ENCODE measurements at regions not wholly inside any gene's neighbourhood (a gene's known extent, or its start where the extent isn't known, plus 50 kb on each side); places are given as distances from the start of the nearest gene placed in this dataset.
"Not testable (repeated sequence)": the region's sequence is repeated elsewhere in the genome, so short reads cannot be mapped to it uniquely, and the experiment has no call there.

- not testable (repeated sequence) for H3K9me3 ChIP-seq (ENCODE audit: control insufficient read depth in 2 of 2, insufficient read depth in 1 of 2, low read depth in 1 of 2, low read length in 1 of 2); H3K4me3 ChIP-seq (ENCODE audit: low read depth in 1 of 2, low read length in 2 of 2); H3K27me3 ChIP-seq (ENCODE audit: control insufficient read depth in 1 of 2, insufficient read depth in 2 of 2, low read length in 2 of 2); H3K36me3 ChIP-seq (ENCODE audit: control insufficient read depth in 2 of 2, insufficient read depth in 2 of 2, low read length in 1 of 2); H3K27ac ChIP-seq (ENCODE audit: low read depth in 2 of 2, low read length in 1 of 2); H3K4me1 ChIP-seq (ENCODE audit: control insufficient read depth in 2 of 2, insufficient read depth in 2 of 2, low read length in 1 of 2)
- 57 to 66% methylated on average over 6 to 7 of the region's 7 CpGs for WGBS, 2 donors
Measured at GRCh38 chr14:106710187-106710586, 1183.8 kb downstream of the TMEM121 start.

- not testable (repeated sequence) for H3K27ac ChIP-seq (ENCODE audit: low read depth in 2 of 2, low read length in 1 of 2); H3K4me1 ChIP-seq (ENCODE audit: control insufficient read depth in 2 of 2, insufficient read depth in 2 of 2, low read length in 1 of 2); H3K9me3 ChIP-seq (ENCODE audit: control insufficient read depth in 2 of 2, insufficient read depth in 1 of 2, low read depth in 1 of 2, low read length in 1 of 2); H3K36me3 ChIP-seq (ENCODE audit: control insufficient read depth in 2 of 2, insufficient read depth in 2 of 2, low read length in 1 of 2); H3K27me3 ChIP-seq (ENCODE audit: control insufficient read depth in 1 of 2, insufficient read depth in 2 of 2, low read length in 2 of 2); H3K4me3 ChIP-seq (ENCODE audit: low read depth in 1 of 2, low read length in 2 of 2)
- WGBS, 2 donors, result 51 to 77% methylated on average over 5 of the region's 5 CpGs
Measured at GRCh38 chr14:106712513-106712912, 1186.1 kb downstream of the TMEM121 start.

GRCh38 chr14:106714446-106715428 lies 1188.4 kb downstream of the TMEM121 start:
- not testable (repeated sequence) for H3K4me3 ChIP-seq (ENCODE audit: low read depth in 1 of 2, low read length in 2 of 2); H3K27ac ChIP-seq (ENCODE audit: low read depth in 2 of 2, low read length in 1 of 2); H3K9me3 ChIP-seq (ENCODE audit: control insufficient read depth in 2 of 2, insufficient read depth in 1 of 2, low read depth in 1 of 2, low read length in 1 of 2); H3K36me3 ChIP-seq (ENCODE audit: control insufficient read depth in 2 of 2, insufficient read depth in 2 of 2, low read length in 1 of 2); H3K4me1 ChIP-seq (ENCODE audit: control insufficient read depth in 2 of 2, insufficient read depth in 2 of 2, low read length in 1 of 2); H3K27me3 ChIP-seq (ENCODE audit: control insufficient read depth in 1 of 2, insufficient read depth in 2 of 2, low read length in 2 of 2)
- WGBS, 2 donors, result 50 to 67% methylated on average over 2 to 9 of the region's 14 CpGs

- H3K27ac ChIP-seq (ENCODE audit: low read depth in 2 of 2, low read length in 1 of 2); H3K36me3 ChIP-seq (ENCODE audit: control insufficient read depth in 2 of 2, insufficient read depth in 2 of 2, low read length in 1 of 2); H3K27me3 ChIP-seq (ENCODE audit: control insufficient read depth in 1 of 2, insufficient read depth in 2 of 2, low read length in 2 of 2); H3K9me3 ChIP-seq (ENCODE audit: control insufficient read depth in 2 of 2, insufficient read depth in 1 of 2, low read depth in 1 of 2, low read length in 1 of 2); H3K4me1 ChIP-seq (ENCODE audit: control insufficient read depth in 2 of 2, insufficient read depth in 2 of 2, low read length in 1 of 2); H3K4me3 ChIP-seq (ENCODE audit: low read depth in 1 of 2, low read length in 2 of 2): not testable (repeated sequence)
- WGBS, 2 donors, result 15 to 36% methylated on average over 4 to 7 of the region's 11 CpGs
Measured at GRCh38 chr14:106717544-106717943, 1191.2 kb downstream of the TMEM121 start.

GRCh38 chr14:106719880-106720279 lies 1193.5 kb downstream of the TMEM121 start:
- not testable (repeated sequence) for H3K36me3 ChIP-seq (ENCODE audit: control insufficient read depth in 2 of 2, insufficient read depth in 2 of 2, low read length in 1 of 2); H3K9me3 ChIP-seq (ENCODE audit: control insufficient read depth in 2 of 2, insufficient read depth in 1 of 2, low read depth in 1 of 2, low read length in 1 of 2); H3K27me3 ChIP-seq (ENCODE audit: control insufficient read depth in 1 of 2, insufficient read depth in 2 of 2, low read length in 2 of 2); H3K27ac ChIP-seq (ENCODE audit: low read depth in 2 of 2, low read length in 1 of 2); H3K4me3 ChIP-seq (ENCODE audit: low read depth in 1 of 2, low read length in 2 of 2); H3K4me1 ChIP-seq (ENCODE audit: control insufficient read depth in 2 of 2, insufficient read depth in 2 of 2, low read length in 1 of 2)
- 0% methylated on average over 1 of the region's 2 CpGs; no CpG with 5 or more reads in 1 of the 2 donors for WGBS, 2 donors

GRCh38 chr14:106721926-106722325 lies 1195.5 kb downstream of the TMEM121 start:
- H3K27me3 ChIP-seq (ENCODE audit: control insufficient read depth in 1 of 2, insufficient read depth in 2 of 2, low read length in 2 of 2); H3K4me3 ChIP-seq (ENCODE audit: low read depth in 1 of 2, low read length in 2 of 2); H3K36me3 ChIP-seq (ENCODE audit: control insufficient read depth in 2 of 2, insufficient read depth in 2 of 2, low read length in 1 of 2); H3K9me3 ChIP-seq (ENCODE audit: control insufficient read depth in 2 of 2, insufficient read depth in 1 of 2, low read depth in 1 of 2, low read length in 1 of 2); H3K27ac ChIP-seq (ENCODE audit: low read depth in 2 of 2, low read length in 1 of 2); H3K4me1 ChIP-seq (ENCODE audit: control insufficient read depth in 2 of 2, insufficient read depth in 2 of 2, low read length in 1 of 2): not testable (repeated sequence)
- WGBS, 2 donors, result 54% methylated on average over 4 of the region's 4 CpGs; no CpG with 5 or more reads in 1 of the 2 donors

- H3K4me1 ChIP-seq (ENCODE audit: control insufficient read depth in 2 of 2, insufficient read depth in 2 of 2, low read length in 1 of 2); H3K4me3 ChIP-seq (ENCODE audit: low read depth in 1 of 2, low read length in 2 of 2); H3K36me3 ChIP-seq (ENCODE audit: control insufficient read depth in 2 of 2, insufficient read depth in 2 of 2, low read length in 1 of 2); H3K27ac ChIP-seq (ENCODE audit: low read depth in 2 of 2, low read length in 1 of 2); H3K9me3 ChIP-seq (ENCODE audit: control insufficient read depth in 2 of 2, insufficient read depth in 1 of 2, low read depth in 1 of 2, low read length in 1 of 2); H3K27me3 ChIP-seq (ENCODE audit: control insufficient read depth in 1 of 2, insufficient read depth in 2 of 2, low read length in 2 of 2): not testable (repeated sequence)
- 19% methylated on average over 3 of the region's 7 CpGs; no CpG with 5 or more reads in 1 of the 2 donors for whole genome bisulfite sequencing, 2 donors
Measured at GRCh38 chr14:106722813-106723687, 1196.7 kb downstream of the TMEM121 start.

GRCh38 chr14:106727962-106728361 lies 1201.6 kb downstream of the TMEM121 start:
- H3K36me3 ChIP-seq (ENCODE audit: control insufficient read depth in 2 of 2, insufficient read depth in 2 of 2, low read length in 1 of 2); H3K9me3 ChIP-seq (ENCODE audit: control insufficient read depth in 2 of 2, insufficient read depth in 1 of 2, low read depth in 1 of 2, low read length in 1 of 2); H3K4me1 ChIP-seq (ENCODE audit: control insufficient read depth in 2 of 2, insufficient read depth in 2 of 2, low read length in 1 of 2); H3K27me3 ChIP-seq (ENCODE audit: control insufficient read depth in 1 of 2, insufficient read depth in 2 of 2, low read length in 2 of 2); H3K27ac ChIP-seq (ENCODE audit: low read depth in 2 of 2, low read length in 1 of 2); H3K4me3 ChIP-seq (ENCODE audit: low read depth in 1 of 2, low read length in 2 of 2): not testable (repeated sequence)
- WGBS, 2 donors, result 10 to 45% methylated on average over 3 to 6 of the region's 12 CpGs

- H3K4me1 ChIP-seq (ENCODE audit: control insufficient read depth in 2 of 2, insufficient read depth in 2 of 2, low read length in 1 of 2), result no peaks in the 10 kb centered on the region
- 22% methylated on average over 1 of the region's 1 CpG; no CpG with 5 or more reads in 1 of the 2 donors for WGBS, 2 donors
- no peaks in the 10 kb centered on the region for H3K27me3 ChIP-seq (ENCODE audit: control insufficient read depth in 1 of 2, insufficient read depth in 2 of 2, low read length in 2 of 2)
- no peaks in the 10 kb centered on the region for H3K9me3 ChIP-seq (ENCODE audit: control insufficient read depth in 2 of 2, insufficient read depth in 1 of 2, low read depth in 1 of 2, low read length in 1 of 2)
- no peak overlapping the region for H3K4me3 ChIP-seq (ENCODE audit: low read depth in 1 of 2, low read length in 2 of 2)
- no peak overlapping the region for H3K27ac ChIP-seq (ENCODE audit: low read depth in 2 of 2, low read length in 1 of 2)
- no peaks in the 10 kb centered on the region for H3K36me3 ChIP-seq (ENCODE audit: control insufficient read depth in 2 of 2, insufficient read depth in 2 of 2, low read length in 1 of 2)
Measured at GRCh38 chr14:106728611-106729010, 1202.2 kb downstream of the TMEM121 start.
